ENCODE measurements at regions not wholly inside any gene's neighbourhood (a gene's known extent, or its start where the extent isn't known, plus 50 kb on each side); places are given as distances from the start of the nearest gene placed in this dataset.

GRCh38 chr20:57780398-57780797, 70.6 kb upstream of the PMEPA1 start:
- Histone ChIP-seq H2BK120ac (replicated peaks; ENCODE audit: low read depth, low read length) (no peak overlapping the region), H4K8ac (ENCODE audit: extremely low read depth, insufficient read depth, low read length) (no peak overlapping the region), H2BK20ac (ENCODE audit: low read length) (no peak overlapping the region), H3K23me2 (ENCODE audit: low read depth, low read length) (peaks cover 8% of the 10 kb centered on the region; the same call in 1 of the 2 replicates), H4K5ac (ENCODE audit: insufficient read length, low read depth, low read length) (no peak overlapping the region), H2BK5ac (ENCODE audit: low read depth, low read length) (no peak overlapping the region), H3K9me3 (ENCODE audit: insufficient read depth in 2 of 2, low read depth in 1 of 2, low read length in 1 of 2) (no peaks in the 10 kb centered on the region), H3K79me2 (ENCODE audit: control insufficient read depth in 1 of 2, insufficient read depth in 2 of 2, low read length in 2 of 2) (no peaks in the 10 kb centered on the region), H2BK15ac (ENCODE audit: low read length) (no peak overlapping the region), H4K20me1 (replicated peaks in 1 of 2; ENCODE audit: control insufficient read depth in 1 of 2, insufficient read depth in 2 of 2, low read length in 2 of 2) (no peaks in the 10 kb centered on the region), H3K4me1 (replicated peaks in 1 of 4; ENCODE audit: control insufficient read depth in 3 of 4, insufficient read depth in 4 of 4, low read length in 3 of 4) (peaks cover 0 to 5% (median 2%) of the 10 kb centered on the region in 4 experiments; a peak in 3 of 7 replicates), H3K4me3 (ENCODE audit: extremely low read depth in 1 of 4, insufficient read depth in 2 of 4, low read depth in 3 of 4, low read length in 4 of 4) (no peak overlapping the region), H3K14ac (ENCODE audit: insufficient read length) (no peak overlapping the region), H3K27ac (ENCODE audit: low read depth, low read length) (no peak overlapping the region), H3K79me1 (ENCODE audit: low read depth, low read length) (no peaks in the 10 kb centered on the region), H3K36me3 (ENCODE audit: control insufficient read depth in 2 of 4, insufficient read depth in 4 of 4, low read length in 3 of 4) (no peaks in the 10 kb centered on the region), H3K56ac (replicated peaks; ENCODE audit: insufficient read length, low read depth, low read length) (peak overlapping the region; percentile 74), H2AK5ac (ENCODE audit: low read depth, low read length) (no peak overlapping the region), H3K23ac (ENCODE audit: insufficient read length) (no peak overlapping the region), H3K18ac (ENCODE audit: extremely low read depth, low read length) (no peak overlapping the region), H3K27me3 (replicated peaks in 1 of 4; ENCODE audit: control insufficient read depth in 3 of 4, extremely low read depth in 1 of 4, insufficient read depth in 3 of 4, low read length in 3 of 4) (no peaks in the 10 kb centered on the region), H2BK12ac (ENCODE audit: low read depth, low read length) (no peak overlapping the region), H4K91ac (replicated peaks; ENCODE audit: insufficient read length, low read length) (no peak overlapping the region), H3K4ac (replicated peaks; ENCODE audit: insufficient read length, low read depth, low read length) (no peak overlapping the region), H3K9ac (replicated peaks in 1 of 4; ENCODE audit: extremely low read depth in 1 of 4, low read depth in 3 of 4, low read length in 3 of 4) (no peak overlapping the region), H3K4me2 (ENCODE audit: insufficient read depth in 1 of 2, low read depth in 2 of 2, low read length in 2 of 2) (no peak overlapping the region), H2AFZ (ENCODE audit: low read length) (no peak overlapping the region)
- ChIA-PET POLR2A (ENCODE audit: partially characterized antibody) (no interaction called here), CTCF (ENCODE audit: partially characterized antibody) (interaction anchor here (0.7 to 1.1 kb wide), 3 partner anchors 127 to 455 kb away, joined by 3 to 5 read pairs (median 3); no protein-coding TSS in a partner anchor)
- FAIRE-seq (no peak), DNase-seq (ENCODE audit: low read depth in 1 of 2, low spot score in 2 of 2) (no peak)
- 88% methylated on average over 5 of the region's 5 CpGs; no CpG with 5 or more reads in 1 of the 2 experiments for WGBS, 2 experiments (ENCODE audit: extremely low coverage in 1 of 2, insufficient coverage in 1 of 2, insufficient read length in 1 of 2, insufficient replicate concordance in 2 of 2, low coverage in 1 of 2, low lambda C conversion rate in 2 of 2, missing lambda C conversion rate in 1 of 2)
- TF ChIP-seq, protein P1, sequence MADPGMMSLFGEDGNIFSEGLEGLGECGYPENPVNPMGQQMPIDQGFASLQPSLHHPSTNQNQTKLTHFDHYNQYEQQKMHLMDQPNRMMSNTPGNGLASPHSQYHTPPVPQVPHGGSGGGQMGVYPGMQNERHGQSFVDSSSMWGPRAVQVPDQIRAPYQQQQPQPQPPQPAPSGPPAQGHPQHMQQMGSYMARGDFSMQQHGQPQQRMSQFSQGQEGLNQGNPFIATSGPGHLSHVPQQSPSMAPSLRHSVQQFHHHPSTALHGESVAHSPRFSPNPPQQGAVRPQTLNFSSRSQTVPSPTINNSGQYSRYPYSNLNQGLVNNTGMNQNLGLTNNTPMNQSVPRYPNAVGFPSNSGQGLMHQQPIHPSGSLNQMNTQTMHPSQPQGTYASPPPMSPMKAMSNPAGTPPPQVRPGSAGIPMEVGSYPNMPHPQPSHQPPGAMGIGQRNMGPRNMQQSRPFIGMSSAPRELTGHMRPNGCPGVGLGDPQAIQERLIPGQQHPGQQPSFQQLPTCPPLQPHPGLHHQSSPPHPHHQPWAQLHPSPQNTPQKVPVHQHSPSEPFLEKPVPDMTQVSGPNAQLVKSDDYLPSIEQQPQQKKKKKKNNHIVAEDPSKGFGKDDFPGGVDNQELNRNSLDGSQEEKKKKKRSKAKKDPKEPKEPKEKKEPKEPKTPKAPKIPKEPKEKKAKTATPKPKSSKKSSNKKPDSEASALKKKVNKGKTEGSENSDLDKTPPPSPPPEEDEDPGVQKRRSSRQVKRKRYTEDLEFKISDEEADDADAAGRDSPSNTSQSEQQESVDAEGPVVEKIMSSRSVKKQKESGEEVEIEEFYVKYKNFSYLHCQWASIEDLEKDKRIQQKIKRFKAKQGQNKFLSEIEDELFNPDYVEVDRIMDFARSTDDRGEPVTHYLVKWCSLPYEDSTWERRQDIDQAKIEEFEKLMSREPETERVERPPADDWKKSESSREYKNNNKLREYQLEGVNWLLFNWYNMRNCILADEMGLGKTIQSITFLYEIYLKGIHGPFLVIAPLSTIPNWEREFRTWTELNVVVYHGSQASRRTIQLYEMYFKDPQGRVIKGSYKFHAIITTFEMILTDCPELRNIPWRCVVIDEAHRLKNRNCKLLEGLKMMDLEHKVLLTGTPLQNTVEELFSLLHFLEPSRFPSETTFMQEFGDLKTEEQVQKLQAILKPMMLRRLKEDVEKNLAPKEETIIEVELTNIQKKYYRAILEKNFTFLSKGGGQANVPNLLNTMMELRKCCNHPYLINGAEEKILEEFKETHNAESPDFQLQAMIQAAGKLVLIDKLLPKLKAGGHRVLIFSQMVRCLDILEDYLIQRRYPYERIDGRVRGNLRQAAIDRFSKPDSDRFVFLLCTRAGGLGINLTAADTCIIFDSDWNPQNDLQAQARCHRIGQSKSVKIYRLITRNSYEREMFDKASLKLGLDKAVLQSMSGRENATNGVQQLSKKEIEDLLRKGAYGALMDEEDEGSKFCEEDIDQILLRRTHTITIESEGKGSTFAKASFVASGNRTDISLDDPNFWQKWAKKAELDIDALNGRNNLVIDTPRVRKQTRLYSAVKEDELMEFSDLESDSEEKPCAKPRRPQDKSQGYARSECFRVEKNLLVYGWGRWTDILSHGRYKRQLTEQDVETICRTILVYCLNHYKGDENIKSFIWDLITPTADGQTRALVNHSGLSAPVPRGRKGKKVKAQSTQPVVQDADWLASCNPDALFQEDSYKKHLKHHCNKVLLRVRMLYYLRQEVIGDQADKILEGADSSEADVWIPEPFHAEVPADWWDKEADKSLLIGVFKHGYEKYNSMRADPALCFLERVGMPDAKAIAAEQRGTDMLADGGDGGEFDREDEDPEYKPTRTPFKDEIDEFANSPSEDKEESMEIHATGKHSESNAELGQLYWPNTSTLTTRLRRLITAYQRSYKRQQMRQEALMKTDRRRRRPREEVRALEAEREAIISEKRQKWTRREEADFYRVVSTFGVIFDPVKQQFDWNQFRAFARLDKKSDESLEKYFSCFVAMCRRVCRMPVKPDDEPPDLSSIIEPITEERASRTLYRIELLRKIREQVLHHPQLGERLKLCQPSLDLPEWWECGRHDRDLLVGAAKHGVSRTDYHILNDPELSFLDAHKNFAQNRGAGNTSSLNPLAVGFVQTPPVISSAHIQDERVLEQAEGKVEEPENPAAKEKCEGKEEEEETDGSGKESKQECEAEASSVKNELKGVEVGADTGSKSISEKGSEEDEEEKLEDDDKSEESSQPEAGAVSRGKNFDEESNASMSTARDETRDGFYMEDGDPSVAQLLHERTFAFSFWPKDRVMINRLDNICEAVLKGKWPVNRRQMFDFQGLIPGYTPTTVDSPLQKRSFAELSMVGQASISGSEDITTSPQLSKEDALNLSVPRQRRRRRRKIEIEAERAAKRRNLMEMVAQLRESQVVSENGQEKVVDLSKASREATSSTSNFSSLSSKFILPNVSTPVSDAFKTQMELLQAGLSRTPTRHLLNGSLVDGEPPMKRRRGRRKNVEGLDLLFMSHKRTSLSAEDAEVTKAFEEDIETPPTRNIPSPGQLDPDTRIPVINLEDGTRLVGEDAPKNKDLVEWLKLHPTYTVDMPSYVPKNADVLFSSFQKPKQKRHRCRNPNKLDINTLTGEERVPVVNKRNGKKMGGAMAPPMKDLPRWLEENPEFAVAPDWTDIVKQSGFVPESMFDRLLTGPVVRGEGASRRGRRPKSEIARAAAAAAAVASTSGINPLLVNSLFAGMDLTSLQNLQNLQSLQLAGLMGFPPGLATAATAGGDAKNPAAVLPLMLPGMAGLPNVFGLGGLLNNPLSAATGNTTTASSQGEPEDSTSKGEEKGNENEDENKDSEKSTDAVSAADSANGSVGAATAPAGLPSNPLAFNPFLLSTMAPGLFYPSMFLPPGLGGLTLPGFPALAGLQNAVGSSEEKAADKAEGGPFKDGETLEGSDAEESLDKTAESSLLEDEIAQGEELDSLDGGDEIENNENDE (IDR thresholded peaks at IDR 0.05; ENCODE audit: insufficient replicate concordance, low read length): no peak

Measured in H1 (cell line).